Effector memory CD4-positive, alpha-beta T cell (primary cell): ENCODE measurements at regions not wholly inside any gene's neighbourhood (a gene's known extent, or its start where the extent isn't known, plus 50 kb on each side); places are given as distances from the start of the nearest gene placed in this dataset.
"Not testable (repeated sequence)": the region's sequence is repeated elsewhere in the genome, so short reads cannot be mapped to it uniquely, and the experiment has no call there.

Source experiments
- DNase-seq, 3 donors: peaks; one replicate each; pipeline ENCODE4 v3.0.0-alpha.2; 2020
- H3K27ac ChIP-seq: 2 replicates; pipeline ENCODE4 v1.7.0; 2013; ENCODE audit warnings: mild to moderate bottlenecking, low read length, moderate library complexity; ENCODE audit not compliant: insufficient read depth, poor library complexity, severe bottlenecking
- H3K27me3 ChIP-seq: replicated peaks from 2 replicates; pipeline ENCODE4 v1.7.0; 2013; ENCODE audit warnings: mild to moderate bottlenecking, low read length; ENCODE audit not compliant: insufficient read depth, control insufficient read depth, poor library complexity, severe bottlenecking
- H3K36me3 ChIP-seq: 2 replicates; pipeline ENCODE4 v1.7.0; 2013; ENCODE audit warnings: mild to moderate bottlenecking, low read length, moderate library complexity; ENCODE audit not compliant: control insufficient read depth, insufficient read depth
- H3K4me1 ChIP-seq: 2 replicates; pipeline ENCODE4 v1.7.0; 2013; ENCODE audit warnings: low read length, mild to moderate bottlenecking; ENCODE audit not compliant: control insufficient read depth, insufficient read depth, poor library complexity, severe bottlenecking
- H3K4me3 ChIP-seq: 2 replicates; pipeline ENCODE4 v1.7.0; 2013; ENCODE audit warnings: low read length, low read depth, mild to moderate bottlenecking; ENCODE audit not compliant: insufficient read depth, poor library complexity, severe bottlenecking
- H3K9me3 ChIP-seq: 2 replicates; pipeline ENCODE4 v1.7.0; 2013; ENCODE audit warnings: mild to moderate bottlenecking, low read length, moderate library complexity; ENCODE audit not compliant: control insufficient read depth

GRCh38 chr7:56697058-56697457, 435.2 kb downstream of the ZNF479 start:
- not testable (repeated sequence) for H3K36me3 ChIP-seq, H3K4me3 ChIP-seq, DNase-seq, H3K9me3 ChIP-seq, H3K4me1 ChIP-seq, H3K27me3 ChIP-seq, H3K27ac ChIP-seq

- H3K4me3 ChIP-seq = no peak overlapping the region
- H3K9me3 ChIP-seq = peaks cover 19% of the 10 kb centered on the region
- DNase-seq = no peak
- no peak overlapping the region for H3K27ac ChIP-seq
- H3K27me3 ChIP-seq = no peaks in the 10 kb centered on the region
- no peaks in the 10 kb centered on the region for H3K36me3 ChIP-seq
- no peaks in the 10 kb centered on the region for H3K4me1 ChIP-seq
Measured at GRCh38 chr7:56686276-56686859, 445.9 kb downstream of the ZNF479 start.

GRCh38 chr7:56639173-56639746, 493.0 kb downstream of the ZNF479 start:
- peaks cover 24% of the 10 kb centered on the region for H3K9me3 ChIP-seq
- H3K4me3 ChIP-seq = no peak overlapping the region
- no peaks in the 10 kb centered on the region for H3K36me3 ChIP-seq
- H3K27ac ChIP-seq = no peak overlapping the region
- H3K4me1 ChIP-seq = no peaks in the 10 kb centered on the region
- no peaks in the 10 kb centered on the region for H3K27me3 ChIP-seq
- no peak for DNase-seq

- H3K36me3 ChIP-seq = no peaks in the 10 kb centered on the region
- no peaks in the 10 kb centered on the region for H3K27me3 ChIP-seq
- DNase-seq = no peak
- no peak overlapping the region for H3K27ac ChIP-seq
- H3K4me3 ChIP-seq = no peak overlapping the region
- H3K9me3 ChIP-seq = no peaks in the 10 kb centered on the region
- H3K4me1 ChIP-seq = no peaks in the 10 kb centered on the region
Measured at GRCh38 chr7:56609852-56610355, 493.7 kb upstream of the NUPR2 start.

- DNase-seq = no peak
- Histone ChIP-seq H3K27me3 (no peaks in the 10 kb centered on the region), H3K27ac (no peak overlapping the region), H3K9me3 (no peaks in the 10 kb centered on the region), H3K4me3 (no peak overlapping the region), H3K36me3 (no peaks in the 10 kb centered on the region), H3K4me1 (no peaks in the 10 kb centered on the region)
Measured at GRCh38 chr7:56605146-56605545, 488.9 kb upstream of the NUPR2 start.

GRCh38 chr7:56578612-56579011, 462.4 kb upstream of the NUPR2 start:
- no peaks in the 10 kb centered on the region for H3K36me3 ChIP-seq
- no peaks in the 10 kb centered on the region for H3K4me1 ChIP-seq
- no peak for DNase-seq
- H3K4me3 ChIP-seq = no peak overlapping the region
- no peak overlapping the region for H3K27ac ChIP-seq
- H3K27me3 ChIP-seq = no peaks in the 10 kb centered on the region
- H3K9me3 ChIP-seq = no peaks in the 10 kb centered on the region

- Histone ChIP-seq H3K36me3 (no peaks in the 10 kb centered on the region), H3K27ac (no peak overlapping the region), H3K4me3 (no peak overlapping the region), H3K4me1 (no peaks in the 10 kb centered on the region), H3K9me3 (no peaks in the 10 kb centered on the region), H3K27me3 (no peaks in the 10 kb centered on the region)
- DNase-seq = no peak
Measured at GRCh38 chr7:56570968-56571367, 454.8 kb upstream of the NUPR2 start.

GRCh38 chr7:56538541-56539429, 422.6 kb upstream of the NUPR2 start:
- Histone ChIP-seq H3K4me3 (no peak overlapping the region), H3K36me3 (no peaks in the 10 kb centered on the region), H3K4me1 (no peaks in the 10 kb centered on the region), H3K9me3 (peaks cover 4% of the 10 kb centered on the region), H3K27me3 (no peaks in the 10 kb centered on the region), H3K27ac (no peak overlapping the region)
- no peak for DNase-seq

GRCh38 chr7:56537952-56538351, 421.7 kb upstream of the NUPR2 start:
- Histone ChIP-seq H3K27me3 (no peaks in the 10 kb centered on the region), H3K36me3 (no peaks in the 10 kb centered on the region), H3K4me1 (no peaks in the 10 kb centered on the region), H3K4me3 (no peak overlapping the region), H3K9me3 (peaks cover 4% of the 10 kb centered on the region), H3K27ac (no peak overlapping the region)
- no peak for DNase-seq

- no peak for DNase-seq
- no peak overlapping the region for H3K4me3 ChIP-seq
- H3K9me3 ChIP-seq = peaks cover 2% of the 10 kb centered on the region
- no peaks in the 10 kb centered on the region for H3K36me3 ChIP-seq
- no peaks in the 10 kb centered on the region for H3K4me1 ChIP-seq
- H3K27me3 ChIP-seq = no peaks in the 10 kb centered on the region
- no peak overlapping the region for H3K27ac ChIP-seq
Measured at GRCh38 chr7:56537477-56537876, 421.3 kb upstream of the NUPR2 start.
